ENCODE measurements at regions not wholly inside any gene's neighbourhood (a gene's known extent, or its start where the extent isn't known, plus 50 kb on each side); places are given as distances from the start of the nearest gene placed in this dataset.

- Histone ChIP-seq H3K4me3 (ENCODE audit: insufficient read depth, low read length, poor library complexity, severe bottlenecking) (no peak overlapping the region), H3K9ac (ENCODE audit: low read length) (no peak overlapping the region), H3K36me3 (ENCODE audit: low read length) (no peaks in the 10 kb centered on the region), H3K79me2 (ENCODE audit: insufficient read depth, low read length) (no peaks in the 10 kb centered on the region), H3K4me2 (ENCODE audit: low read depth, low read length, poor library complexity, severe bottlenecking) (no peak overlapping the region), H3F3A (ENCODE audit: insufficient read depth) (no peaks in the 10 kb centered on the region), H3K27me3 (ENCODE audit: low read length) (no peaks in the 10 kb centered on the region), H2AFZ (ENCODE audit: low read depth, low read length, severe bottlenecking) (no peak overlapping the region), H3K9me2 (replicated peaks; ENCODE audit: insufficient read depth, low read length) (no peaks in the 10 kb centered on the region), H3K9me3 (ENCODE audit: insufficient read depth, low read length) (no peaks in the 10 kb centered on the region), H4K20me1 (ENCODE audit: low read depth, low read length) (no peaks in the 10 kb centered on the region), H3K27ac (ENCODE audit: low read depth, low read length) (no peak overlapping the region)
- TF ChIP-seq EZH2phosphoT487 (conservative IDR thresholded peaks at IDR 0.05; ENCODE audit: low read length) = no peak
- TF ChIP-seq CTCF (IDR thresholded peaks at IDR 0.05; ENCODE audit: insufficient read depth, low read length, poor library complexity, severe bottlenecking) = no peak
Observed at GRCh38 chr7:20554072-20554471, 61.4 kb upstream of the ABCB5 start.

- Histone ChIP-seq H3K27me3 (ENCODE audit: low read length) (no peaks in the 10 kb centered on the region), H2AFZ (ENCODE audit: low read depth, low read length, severe bottlenecking) (no peak overlapping the region)
Observed at GRCh38 chr7:20556091-20556490, 59.4 kb upstream of the ABCB5 start.

GRCh38 chr7:20557116-20557515 lies 58.4 kb upstream of the ABCB5 start:
- H4K20me1 ChIP-seq (ENCODE audit: low read depth, low read length) = no peaks in the 10 kb centered on the region
- no peak overlapping the region for H3K9ac ChIP-seq (ENCODE audit: low read length)
- H2AFZ ChIP-seq (ENCODE audit: low read depth, low read length, severe bottlenecking) = no peak overlapping the region
- H3F3A ChIP-seq (ENCODE audit: insufficient read depth) = no peaks in the 10 kb centered on the region
- H3K27ac ChIP-seq (ENCODE audit: low read depth, low read length) = no peak overlapping the region
- TF ChIP-seq EZH2phosphoT487 (conservative IDR thresholded peaks at IDR 0.05; ENCODE audit: low read length) = no peak
- no peak for TF ChIP-seq CTCF (IDR thresholded peaks at IDR 0.05; ENCODE audit: insufficient read depth, low read length, poor library complexity, severe bottlenecking)
- no peaks in the 10 kb centered on the region for H3K9me2 ChIP-seq (replicated peaks; ENCODE audit: insufficient read depth, low read length)
- H3K79me2 ChIP-seq (ENCODE audit: insufficient read depth, low read length) = no peaks in the 10 kb centered on the region
- no peak overlapping the region for H3K4me3 ChIP-seq (ENCODE audit: insufficient read depth, low read length, poor library complexity, severe bottlenecking)
- H3K4me2 ChIP-seq (ENCODE audit: low read depth, low read length, poor library complexity, severe bottlenecking) = no peak overlapping the region
- no peaks in the 10 kb centered on the region for H3K9me3 ChIP-seq (ENCODE audit: insufficient read depth, low read length)
- no peaks in the 10 kb centered on the region for H3K36me3 ChIP-seq (ENCODE audit: low read length)
- no peaks in the 10 kb centered on the region for H3K27me3 ChIP-seq (ENCODE audit: low read length)

More at GRCh38 chr7:20556091-20556490, 59.4 kb upstream of the ABCB5 start:
- H3K79me2 ChIP-seq (ENCODE audit: insufficient read depth, low read length) = no peaks in the 10 kb centered on the region
- H3K4me3 ChIP-seq (ENCODE audit: insufficient read depth, low read length, poor library complexity, severe bottlenecking) = no peak overlapping the region
- H3K9me2 ChIP-seq (replicated peaks; ENCODE audit: insufficient read depth, low read length) = no peaks in the 10 kb centered on the region
- H3K36me3 ChIP-seq (ENCODE audit: low read length) = no peaks in the 10 kb centered on the region
- no peak overlapping the region for H3K4me2 ChIP-seq (ENCODE audit: low read depth, low read length, poor library complexity, severe bottlenecking)
- TF ChIP-seq EZH2phosphoT487 (conservative IDR thresholded peaks at IDR 0.05; ENCODE audit: low read length) (no peak), CTCF (IDR thresholded peaks at IDR 0.05; ENCODE audit: insufficient read depth, low read length, poor library complexity, severe bottlenecking) (no peak)
- H3K9ac ChIP-seq (ENCODE audit: low read length) = no peak overlapping the region
- H3K9me3 ChIP-seq (ENCODE audit: insufficient read depth, low read length) = no peaks in the 10 kb centered on the region
- no peaks in the 10 kb centered on the region for H4K20me1 ChIP-seq (ENCODE audit: low read depth, low read length)
- no peaks in the 10 kb centered on the region for H3F3A ChIP-seq (ENCODE audit: insufficient read depth)
- no peak overlapping the region for H3K27ac ChIP-seq (ENCODE audit: low read depth, low read length)

All from SU-DHL-6 (cell line).